Motor neuron (in vitro differentiated cells): ENCODE measurements at regions not wholly inside any gene's neighbourhood (a gene's known extent, or its start where the extent isn't known, plus 50 kb on each side); places are given as distances from the start of the nearest gene placed in this dataset.

ENCODE experiments used
- ATAC-seq, 8 experiments: fragments of 200-7000 bp; cut with Tn5 transposase; replicated peaks in 6 of 8; 2 replicates each; pipeline ENCODE4 v1.8.0; 2021; ENCODE audit warnings: mild to moderate bottlenecking in 8 of 8, moderate library complexity in 8 of 8
- H3K27ac ChIP-seq, 2 donors: fragments of 250-450 bp; sonication (Bioruptor Pico); 2 replicates each; pipeline ENCODE4 v1.9.0; 2021; ENCODE audit warnings: antibody characterized with exemption in 2 of 2, mild to moderate bottlenecking in 2 of 2, moderate library complexity in 1 of 2
- H3K4me1 ChIP-seq, 2 donors: fragments of 250-450 bp; sonication (Bioruptor Pico); replicated peaks in 1 of 2; 2 replicates each; pipeline ENCODE4 v1.6.1; 2021; ENCODE audit warnings: antibody characterized with exemption in 2 of 2, mild to moderate bottlenecking in 2 of 2, moderate library complexity in 1 of 2
- H3K4me3 ChIP-seq, 5 donors: fragments of 250-450 bp; sonication (Bioruptor Pico); 2 replicates each; pipeline ENCODE4 v1.9.0; 2021; ENCODE audit warnings: antibody characterized with exemption in 5 of 5, mild to moderate bottlenecking in 5 of 5, moderate library complexity in 4 of 5
- WGBS, 10 experiments: fragments of 450-650 bp; shearing (Covaris generic); methylation state at CpG; one replicate each; pipeline ENCODE4 v1.0.0; 2022; 5-methylcytosine and 5-hydroxymethylcytosine counted together
- in situ Hi-C, 9 experiments: fragments of 400-800 bp; cut with MboI; loops; one replicate each; pipeline ENCODE4 v1.15.0; 2021; ENCODE audit warnings: low sequenced_read_pairs in 9 of 9, low pct_unique_long_range_greater_than_20kb in 2 of 9; ENCODE audit not compliant: unreplicated experiment in 9 of 9

GRCh38 chr20:6940048-6940447, 172.6 kb downstream of the BMP2 start:
- in situ Hi-C loops = no loop called here
- Histone ChIP-seq H3K4me3 (no peak overlapping the region), H3K4me1 (no peaks in the 10 kb centered on the region), H3K27ac (no peak overlapping the region)
- WGBS, 10 experiments = 15 to 84% (median 59%) methylated on average over 1 to 5 of the region's 5 CpGs
- ATAC-seq = peak in 2 of 8 experiments; percentile 29 to 42

GRCh38 chr20:6940876-6941275, 173.4 kb downstream of the BMP2 start:
- no peak for ATAC-seq
- WGBS, 10 experiments = 0 to 67% (median 22%) methylated on average over 1 to 2 of the region's 2 CpGs; no CpG with 5 or more reads in 4 of the 10 experiments
- in situ Hi-C loops = no loop called here
- Histone ChIP-seq H3K27ac (no peak overlapping the region), H3K4me1 (no peaks in the 10 kb centered on the region), H3K4me3 (no peak overlapping the region)

GRCh38 chr20:6941571-6941970, 174.1 kb downstream of the BMP2 start:
- Histone ChIP-seq H3K4me1 (no peaks in the 10 kb centered on the region), H3K27ac (no peak overlapping the region), H3K4me3 (no peak overlapping the region)
- WGBS, 10 experiments = 32 to 100% (median 90%) methylated on average over 1 to 2 of the region's 2 CpGs; no CpG with 5 or more reads in 5 of the 10 experiments
- in situ Hi-C loops = no loop called here
- no peak for ATAC-seq

- Histone ChIP-seq H3K4me1 (no peaks in the 10 kb centered on the region), H3K4me3 (no peak overlapping the region), H3K27ac (no peak overlapping the region)
- in situ Hi-C loops = no loop called here
- ATAC-seq = no peak
- 17 to 100% (median 69%) methylated on average over 1 to 3 of the region's 3 CpGs; no CpG with 5 or more reads in 1 of the 10 experiments for WGBS, 10 experiments
Measured at GRCh38 chr20:6942266-6942665, 174.8 kb downstream of the BMP2 start.

GRCh38 chr20:6944292-6944691, 176.8 kb downstream of the BMP2 start:
- in situ Hi-C loops = no loop called here
- WGBS, 10 experiments = 10 to 89% (median 66%) methylated on average over 1 to 4 of the region's 4 CpGs; no CpG with 5 or more reads in 2 of the 10 experiments
- ATAC-seq = no peak

GRCh38 chr20:6953611-6954010, 186.1 kb downstream of the BMP2 start:
- in situ Hi-C loops = no loop called here
- 0 to 100% (median 64%) methylated on average over 1 of the region's 1 CpG for WGBS, 10 experiments

More at GRCh38 chr20:6944292-6944691, 176.8 kb downstream of the BMP2 start:
- Histone ChIP-seq H3K27ac (no peak overlapping the region), H3K4me1 (no peaks in the 10 kb centered on the region), H3K4me3 (no peak overlapping the region)

GRCh38 chr20:6954219-6954618, 186.7 kb downstream of the BMP2 start:
- ATAC-seq = no peak
- Histone ChIP-seq H3K4me1 (no peaks in the 10 kb centered on the region), H3K27ac (no peak overlapping the region), H3K4me3 (no peak overlapping the region)
- 28 to 64% (median 53%) methylated on average over 1 to 2 of the region's 2 CpGs; no CpG with 5 or more reads in 3 of the 10 experiments for WGBS, 10 experiments
- in situ Hi-C loops = no loop called here

More at GRCh38 chr20:6953611-6954010, 186.1 kb downstream of the BMP2 start:
- Histone ChIP-seq H3K4me3 (no peak overlapping the region), H3K27ac (no peak overlapping the region), H3K4me1 (no peaks in the 10 kb centered on the region)
- ATAC-seq = no peak

- in situ Hi-C loops = no loop called here
- 25 to 100% (median 88%) methylated on average over 1 to 2 of the region's 2 CpGs; no CpG with 5 or more reads in 1 of the 10 experiments for WGBS, 10 experiments
- ATAC-seq = no peak
- Histone ChIP-seq H3K4me1 (no peaks in the 10 kb centered on the region), H3K4me3 (no peak overlapping the region), H3K27ac (no peak overlapping the region)
Measured at GRCh38 chr20:6956056-6956455, 188.6 kb downstream of the BMP2 start.

GRCh38 chr20:6956574-6956973, 189.1 kb downstream of the BMP2 start:
- WGBS, 10 experiments = 6 to 89% (median 64%) methylated on average over 3 to 5 of the region's 5 CpGs; no CpG with 5 or more reads in 1 of the 10 experiments
- no peak overlapping the region for H3K27ac ChIP-seq
- H3K4me3 ChIP-seq = no peak overlapping the region
- ATAC-seq = peak in 1 of 8 experiments; percentile 33
- in situ Hi-C loops = no loop called here
- no peaks in the 10 kb centered on the region for H3K4me1 ChIP-seq

GRCh38 chr20:6959900-6960312, 192.4 kb downstream of the BMP2 start:
- no peaks in the 10 kb centered on the region for H3K4me1 ChIP-seq
- no peak overlapping the region for H3K27ac ChIP-seq
- H3K4me3 ChIP-seq = no peak overlapping the region
- ATAC-seq = peak in 3 of 8 experiments; percentile 14 to 56 (median 22)
- in situ Hi-C loops = no loop called here
- 8 to 100% (median 61%) methylated on average over 1 to 3 of the region's 3 CpGs for WGBS, 10 experiments

- in situ Hi-C loops = no loop called here
- no peak overlapping the region for H3K4me3 ChIP-seq
- WGBS, 10 experiments = 0 to 90% (median 40%) methylated on average over 1 of the region's 1 CpG; no CpG with 5 or more reads in 2 of the 10 experiments
Measured at GRCh38 chr20:6966721-6967120, 199.2 kb downstream of the BMP2 start.

GRCh38 chr20:6974838-6975237, 207.4 kb downstream of the BMP2 start:
- in situ Hi-C loops = no loop called here
- ATAC-seq = peak in 3 of 8 experiments; percentile 16 to 72 (median 25)
- Histone ChIP-seq H3K4me3 (no peak overlapping the region), H3K4me1 (no peaks in the 10 kb centered on the region), H3K27ac (no peak overlapping the region)
- WGBS, 10 experiments = 0 to 100% (median 43%) methylated on average over 1 of the region's 1 CpG; no CpG with 5 or more reads in 6 of the 10 experiments

More at GRCh38 chr20:6966721-6967120, 199.2 kb downstream of the BMP2 start:
- H3K27ac ChIP-seq = no peak overlapping the region
- no peak for ATAC-seq
- no peaks in the 10 kb centered on the region for H3K4me1 ChIP-seq

- H3K4me3 ChIP-seq = no peak overlapping the region
- no peak overlapping the region for H3K27ac ChIP-seq
- in situ Hi-C loops = no loop called here
- H3K4me1 ChIP-seq = no peaks in the 10 kb centered on the region
- no peak for ATAC-seq
- WGBS, 10 experiments = 0 to 100% (median 90%) methylated on average over 1 of the region's 1 CpG; no CpG with 5 or more reads in 2 of the 10 experiments
Measured at GRCh38 chr20:6975311-6975710, 207.8 kb downstream of the BMP2 start.
